ENCODE measurements at regions not wholly inside any gene's neighbourhood (a gene's known extent, or its start where the extent isn't known, plus 50 kb on each side); places are given as distances from the start of the nearest gene placed in this dataset.

DNA sequence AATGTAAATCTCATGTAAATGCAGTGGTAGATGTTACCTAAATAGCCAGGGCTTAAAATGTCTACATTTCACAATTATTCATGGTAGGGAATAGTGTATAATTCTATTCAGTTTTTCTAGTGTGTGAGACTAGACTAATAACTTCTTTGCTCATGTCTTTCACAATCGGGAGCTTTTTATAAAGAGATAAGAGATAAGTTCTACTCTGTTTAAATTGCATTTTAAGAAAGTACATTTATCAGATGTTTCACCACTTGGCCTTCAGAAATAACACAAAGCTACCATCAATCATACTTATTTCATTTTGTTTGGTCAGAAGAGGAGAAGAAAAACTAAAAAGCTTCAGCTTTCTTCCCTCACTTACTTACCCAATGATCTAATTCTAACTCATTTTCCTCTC is 725.5 kb upstream of the FLRT2 start (continued):
- TF ChIP-seq FOXK1 (CRISPR knock-in tag; IDR thresholded peaks at IDR 0.05) (no peak), GABPB1 (CRISPR knock-in tag; IDR thresholded peaks at IDR 0.05) (no peak)

DNA sequence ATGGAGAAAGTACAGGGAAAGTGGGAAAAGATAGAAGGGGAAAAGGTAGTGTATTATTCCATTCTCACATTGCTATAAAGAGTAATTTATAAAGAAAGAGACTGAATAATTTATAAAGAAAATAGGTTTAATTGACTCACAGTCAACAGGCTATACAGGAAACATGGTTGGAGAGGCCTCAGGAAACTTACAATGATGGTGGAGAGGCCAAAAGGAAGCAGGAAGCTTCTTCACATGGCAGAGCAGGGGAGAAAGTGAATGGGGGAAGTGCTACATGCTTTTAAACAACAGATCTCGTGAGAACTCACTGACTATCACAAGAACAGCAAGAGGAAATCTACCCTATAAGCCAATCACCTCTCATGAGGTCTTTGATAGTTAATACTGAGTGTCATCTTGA is 725.0 kb upstream of the FLRT2 start:
- no peak for DNase-seq (ENCODE audit: low spot score)
- no peaks in the 10 kb centered on the region for H3K4me1 Mint-ChIP-seq
- no peak overlapping the region for H3K27ac Mint-ChIP-seq
- H3K9me3 Mint-ChIP-seq, result peaks cover 5% of the 10 kb centered on the region
- ChIA-PET CTCF (interaction anchor here (0.6 kb wide), 1 partner anchor 294 kb away, joined by 4 read pairs; no protein-coding TSS in a partner anchor), POLR2A (no interaction called here)
- ATAC-seq, result no peak
- H3K4me3 Mint-ChIP-seq, result no peak overlapping the region
- H3K36me3 Mint-ChIP-seq, result no peaks in the 10 kb centered on the region
- TF ChIP-seq SP1 (CRISPR knock-in tag; conservative IDR thresholded peaks at IDR 0.05) (no peak), RORB (CRISPR knock-in tag; IDR thresholded peaks at IDR 0.05) (no peak), RELA (CRISPR knock-in tag; IDR thresholded peaks at IDR 0.05; ENCODE audit: borderline replicate concordance) (no peak), NR3C1 (CRISPR knock-in tag; conservative IDR thresholded peaks at IDR 0.05; ENCODE audit: low read depth) (no peak), ZNF416 (CRISPR knock-in tag; IDR thresholded peaks at IDR 0.05) (no peak), ZNF423 (CRISPR knock-in tag; IDR thresholded peaks at IDR 0.05) (no peak)
- TF ChIP-seq, protein P1, sequence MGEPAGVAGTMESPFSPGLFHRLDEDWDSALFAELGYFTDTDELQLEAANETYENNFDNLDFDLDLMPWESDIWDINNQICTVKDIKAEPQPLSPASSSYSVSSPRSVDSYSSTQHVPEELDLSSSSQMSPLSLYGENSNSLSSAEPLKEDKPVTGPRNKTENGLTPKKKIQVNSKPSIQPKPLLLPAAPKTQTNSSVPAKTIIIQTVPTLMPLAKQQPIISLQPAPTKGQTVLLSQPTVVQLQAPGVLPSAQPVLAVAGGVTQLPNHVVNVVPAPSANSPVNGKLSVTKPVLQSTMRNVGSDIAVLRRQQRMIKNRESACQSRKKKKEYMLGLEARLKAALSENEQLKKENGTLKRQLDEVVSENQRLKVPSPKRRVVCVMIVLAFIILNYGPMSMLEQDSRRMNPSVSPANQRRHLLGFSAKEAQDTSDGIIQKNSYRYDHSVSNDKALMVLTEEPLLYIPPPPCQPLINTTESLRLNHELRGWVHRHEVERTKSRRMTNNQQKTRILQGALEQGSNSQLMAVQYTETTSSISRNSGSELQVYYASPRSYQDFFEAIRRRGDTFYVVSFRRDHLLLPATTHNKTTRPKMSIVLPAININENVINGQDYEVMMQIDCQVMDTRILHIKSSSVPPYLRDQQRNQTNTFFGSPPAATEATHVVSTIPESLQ (CRISPR knock-in tag; IDR thresholded peaks at IDR 0.05), result no peak
- TF ChIP-seq, protein P2, sequence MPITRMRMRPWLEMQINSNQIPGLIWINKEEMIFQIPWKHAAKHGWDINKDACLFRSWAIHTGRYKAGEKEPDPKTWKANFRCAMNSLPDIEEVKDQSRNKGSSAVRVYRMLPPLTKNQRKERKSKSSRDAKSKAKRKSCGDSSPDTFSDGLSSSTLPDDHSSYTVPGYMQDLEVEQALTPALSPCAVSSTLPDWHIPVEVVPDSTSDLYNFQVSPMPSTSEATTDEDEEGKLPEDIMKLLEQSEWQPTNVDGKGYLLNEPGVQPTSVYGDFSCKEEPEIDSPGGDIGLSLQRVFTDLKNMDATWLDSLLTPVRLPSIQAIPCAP (CRISPR knock-in tag; IDR thresholded peaks at IDR 0.05), result no peak
- TF ChIP-seq, protein P3, sequence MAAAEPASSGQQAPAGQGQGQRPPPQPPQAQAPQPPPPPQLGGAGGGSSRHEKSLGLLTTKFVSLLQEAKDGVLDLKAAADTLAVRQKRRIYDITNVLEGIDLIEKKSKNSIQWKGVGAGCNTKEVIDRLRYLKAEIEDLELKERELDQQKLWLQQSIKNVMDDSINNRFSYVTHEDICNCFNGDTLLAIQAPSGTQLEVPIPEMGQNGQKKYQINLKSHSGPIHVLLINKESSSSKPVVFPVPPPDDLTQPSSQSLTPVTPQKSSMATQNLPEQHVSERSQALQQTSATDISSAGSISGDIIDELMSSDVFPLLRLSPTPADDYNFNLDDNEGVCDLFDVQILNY (CRISPR knock-in tag; IDR thresholded peaks at IDR 0.05), result no peak
- no peaks in the 10 kb centered on the region for H3K27me3 Mint-ChIP-seq (ENCODE audit: low read depth)

DNA sequence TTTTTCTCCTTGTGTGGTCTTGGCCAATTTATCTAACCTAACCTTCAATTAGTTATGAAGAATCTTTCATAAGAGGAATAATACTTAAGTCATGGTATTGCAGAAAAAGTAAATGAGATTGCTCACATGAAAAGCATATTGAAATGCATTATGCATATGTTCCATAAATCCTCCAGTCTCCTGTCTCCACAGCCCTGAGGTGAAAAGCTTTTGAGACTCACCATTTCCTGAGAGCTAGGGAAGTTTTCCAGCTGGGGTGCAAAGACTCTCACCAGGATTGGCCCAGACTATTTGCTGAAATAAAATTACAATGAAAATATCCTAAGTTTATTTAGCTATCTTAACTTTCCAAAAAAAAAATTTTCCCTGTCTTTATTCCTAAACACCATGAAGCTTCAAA is 723.8 kb upstream of the FLRT2 start:
- H3K4me1 Mint-ChIP-seq, result no peaks in the 10 kb centered on the region
- H3K4me3 Mint-ChIP-seq, result no peak overlapping the region
- no peak for ATAC-seq
- H3K27me3 Mint-ChIP-seq (ENCODE audit: low read depth), result no peaks in the 10 kb centered on the region
- DNase-seq (ENCODE audit: low spot score), result no peak
- CTCF ChIA-PET, result no interaction called here
- H3K36me3 Mint-ChIP-seq, result no peaks in the 10 kb centered on the region
- POLR2A ChIA-PET, result no interaction called here
- H3K27ac Mint-ChIP-seq, result no peak overlapping the region
- H3K9me3 Mint-ChIP-seq, result peaks cover 5% of the 10 kb centered on the region
- TF ChIP-seq, protein P4, sequence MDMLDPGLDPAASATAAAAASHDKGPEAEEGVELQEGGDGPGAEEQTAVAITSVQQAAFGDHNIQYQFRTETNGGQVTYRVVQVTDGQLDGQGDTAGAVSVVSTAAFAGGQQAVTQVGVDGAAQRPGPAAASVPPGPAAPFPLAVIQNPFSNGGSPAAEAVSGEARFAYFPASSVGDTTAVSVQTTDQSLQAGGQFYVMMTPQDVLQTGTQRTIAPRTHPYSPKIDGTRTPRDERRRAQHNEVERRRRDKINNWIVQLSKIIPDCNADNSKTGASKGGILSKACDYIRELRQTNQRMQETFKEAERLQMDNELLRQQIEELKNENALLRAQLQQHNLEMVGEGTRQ (CRISPR knock-in tag; IDR thresholded peaks at IDR 0.05), result no peak
- TF ChIP-seq IRF2 (CRISPR knock-in tag; IDR thresholded peaks at IDR 0.05; ENCODE audit: borderline replicate concordance, low read depth) (no peak), NR1H2 (CRISPR knock-in tag; IDR thresholded peaks at IDR 0.05) (no peak), GTF2I (CRISPR knock-in tag; conservative IDR thresholded peaks at IDR 0.05) (no peak), TCF7 (CRISPR knock-in tag; IDR thresholded peaks at IDR 0.05; ENCODE audit: low read depth) (no peak), CBFB (CRISPR knock-in tag; IDR thresholded peaks at IDR 0.05; ENCODE audit: low read depth) (no peak)
- TF ChIP-seq, protein P5, sequence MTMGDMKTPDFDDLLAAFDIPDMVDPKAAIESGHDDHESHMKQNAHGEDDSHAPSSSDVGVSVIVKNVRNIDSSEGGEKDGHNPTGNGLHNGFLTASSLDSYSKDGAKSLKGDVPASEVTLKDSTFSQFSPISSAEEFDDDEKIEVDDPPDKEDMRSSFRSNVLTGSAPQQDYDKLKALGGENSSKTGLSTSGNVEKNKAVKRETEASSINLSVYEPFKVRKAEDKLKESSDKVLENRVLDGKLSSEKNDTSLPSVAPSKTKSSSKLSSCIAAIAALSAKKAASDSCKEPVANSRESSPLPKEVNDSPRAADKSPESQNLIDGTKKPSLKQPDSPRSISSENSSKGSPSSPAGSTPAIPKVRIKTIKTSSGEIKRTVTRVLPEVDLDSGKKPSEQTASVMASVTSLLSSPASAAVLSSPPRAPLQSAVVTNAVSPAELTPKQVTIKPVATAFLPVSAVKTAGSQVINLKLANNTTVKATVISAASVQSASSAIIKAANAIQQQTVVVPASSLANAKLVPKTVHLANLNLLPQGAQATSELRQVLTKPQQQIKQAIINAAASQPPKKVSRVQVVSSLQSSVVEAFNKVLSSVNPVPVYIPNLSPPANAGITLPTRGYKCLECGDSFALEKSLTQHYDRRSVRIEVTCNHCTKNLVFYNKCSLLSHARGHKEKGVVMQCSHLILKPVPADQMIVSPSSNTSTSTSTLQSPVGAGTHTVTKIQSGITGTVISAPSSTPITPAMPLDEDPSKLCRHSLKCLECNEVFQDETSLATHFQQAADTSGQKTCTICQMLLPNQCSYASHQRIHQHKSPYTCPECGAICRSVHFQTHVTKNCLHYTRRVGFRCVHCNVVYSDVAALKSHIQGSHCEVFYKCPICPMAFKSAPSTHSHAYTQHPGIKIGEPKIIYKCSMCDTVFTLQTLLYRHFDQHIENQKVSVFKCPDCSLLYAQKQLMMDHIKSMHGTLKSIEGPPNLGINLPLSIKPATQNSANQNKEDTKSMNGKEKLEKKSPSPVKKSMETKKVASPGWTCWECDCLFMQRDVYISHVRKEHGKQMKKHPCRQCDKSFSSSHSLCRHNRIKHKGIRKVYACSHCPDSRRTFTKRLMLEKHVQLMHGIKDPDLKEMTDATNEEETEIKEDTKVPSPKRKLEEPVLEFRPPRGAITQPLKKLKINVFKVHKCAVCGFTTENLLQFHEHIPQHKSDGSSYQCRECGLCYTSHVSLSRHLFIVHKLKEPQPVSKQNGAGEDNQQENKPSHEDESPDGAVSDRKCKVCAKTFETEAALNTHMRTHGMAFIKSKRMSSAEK (CRISPR knock-in tag; IDR thresholded peaks at IDR 0.05; ENCODE audit: borderline replicate concordance), result no peak
- TF ChIP-seq, protein P6, sequence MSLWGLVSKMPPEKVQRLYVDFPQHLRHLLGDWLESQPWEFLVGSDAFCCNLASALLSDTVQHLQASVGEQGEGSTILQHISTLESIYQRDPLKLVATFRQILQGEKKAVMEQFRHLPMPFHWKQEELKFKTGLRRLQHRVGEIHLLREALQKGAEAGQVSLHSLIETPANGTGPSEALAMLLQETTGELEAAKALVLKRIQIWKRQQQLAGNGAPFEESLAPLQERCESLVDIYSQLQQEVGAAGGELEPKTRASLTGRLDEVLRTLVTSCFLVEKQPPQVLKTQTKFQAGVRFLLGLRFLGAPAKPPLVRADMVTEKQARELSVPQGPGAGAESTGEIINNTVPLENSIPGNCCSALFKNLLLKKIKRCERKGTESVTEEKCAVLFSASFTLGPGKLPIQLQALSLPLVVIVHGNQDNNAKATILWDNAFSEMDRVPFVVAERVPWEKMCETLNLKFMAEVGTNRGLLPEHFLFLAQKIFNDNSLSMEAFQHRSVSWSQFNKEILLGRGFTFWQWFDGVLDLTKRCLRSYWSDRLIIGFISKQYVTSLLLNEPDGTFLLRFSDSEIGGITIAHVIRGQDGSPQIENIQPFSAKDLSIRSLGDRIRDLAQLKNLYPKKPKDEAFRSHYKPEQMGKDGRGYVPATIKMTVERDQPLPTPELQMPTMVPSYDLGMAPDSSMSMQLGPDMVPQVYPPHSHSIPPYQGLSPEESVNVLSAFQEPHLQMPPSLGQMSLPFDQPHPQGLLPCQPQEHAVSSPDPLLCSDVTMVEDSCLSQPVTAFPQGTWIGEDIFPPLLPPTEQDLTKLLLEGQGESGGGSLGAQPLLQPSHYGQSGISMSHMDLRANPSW (CRISPR knock-in tag; conservative IDR thresholded peaks at IDR 0.05; ENCODE audit: low read depth), result no peak
- TF ChIP-seq, protein P7, sequence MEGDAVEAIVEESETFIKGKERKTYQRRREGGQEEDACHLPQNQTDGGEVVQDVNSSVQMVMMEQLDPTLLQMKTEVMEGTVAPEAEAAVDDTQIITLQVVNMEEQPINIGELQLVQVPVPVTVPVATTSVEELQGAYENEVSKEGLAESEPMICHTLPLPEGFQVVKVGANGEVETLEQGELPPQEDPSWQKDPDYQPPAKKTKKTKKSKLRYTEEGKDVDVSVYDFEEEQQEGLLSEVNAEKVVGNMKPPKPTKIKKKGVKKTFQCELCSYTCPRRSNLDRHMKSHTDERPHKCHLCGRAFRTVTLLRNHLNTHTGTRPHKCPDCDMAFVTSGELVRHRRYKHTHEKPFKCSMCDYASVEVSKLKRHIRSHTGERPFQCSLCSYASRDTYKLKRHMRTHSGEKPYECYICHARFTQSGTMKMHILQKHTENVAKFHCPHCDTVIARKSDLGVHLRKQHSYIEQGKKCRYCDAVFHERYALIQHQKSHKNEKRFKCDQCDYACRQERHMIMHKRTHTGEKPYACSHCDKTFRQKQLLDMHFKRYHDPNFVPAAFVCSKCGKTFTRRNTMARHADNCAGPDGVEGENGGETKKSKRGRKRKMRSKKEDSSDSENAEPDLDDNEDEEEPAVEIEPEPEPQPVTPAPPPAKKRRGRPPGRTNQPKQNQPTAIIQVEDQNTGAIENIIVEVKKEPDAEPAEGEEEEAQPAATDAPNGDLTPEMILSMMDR (IDR thresholded peaks at IDR 0.05), result no peak
- TF ChIP-seq, protein P8, sequence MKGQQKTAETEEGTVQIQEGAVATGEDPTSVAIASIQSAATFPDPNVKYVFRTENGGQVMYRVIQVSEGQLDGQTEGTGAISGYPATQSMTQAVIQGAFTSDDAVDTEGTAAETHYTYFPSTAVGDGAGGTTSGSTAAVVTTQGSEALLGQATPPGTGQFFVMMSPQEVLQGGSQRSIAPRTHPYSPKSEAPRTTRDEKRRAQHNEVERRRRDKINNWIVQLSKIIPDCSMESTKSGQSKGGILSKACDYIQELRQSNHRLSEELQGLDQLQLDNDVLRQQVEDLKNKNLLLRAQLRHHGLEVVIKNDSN (CRISPR knock-in tag; IDR thresholded peaks at IDR 0.05), result no peak

Measured in WTC11 (cell line).